NCI-H345 treated with DMSO at 0.1 percent for 48 hours (cell line): ENCODE measurements at regions not wholly inside any gene's neighbourhood (a gene's known extent, or its start where the extent isn't known, plus 50 kb on each side); places are given as distances from the start of the nearest gene placed in this dataset.

Experiments used
- DNase-seq: peaks from one replicate; lab custom pipeline; 2025; ENCODE audit not compliant: unreplicated experiment; lab: John Stamatoyannopoulos, UW

GRCh38 chr18:25455159-25455558, 103.2 kb upstream of the ZNF521 start:
- no peak for DNase-seq

DNA sequence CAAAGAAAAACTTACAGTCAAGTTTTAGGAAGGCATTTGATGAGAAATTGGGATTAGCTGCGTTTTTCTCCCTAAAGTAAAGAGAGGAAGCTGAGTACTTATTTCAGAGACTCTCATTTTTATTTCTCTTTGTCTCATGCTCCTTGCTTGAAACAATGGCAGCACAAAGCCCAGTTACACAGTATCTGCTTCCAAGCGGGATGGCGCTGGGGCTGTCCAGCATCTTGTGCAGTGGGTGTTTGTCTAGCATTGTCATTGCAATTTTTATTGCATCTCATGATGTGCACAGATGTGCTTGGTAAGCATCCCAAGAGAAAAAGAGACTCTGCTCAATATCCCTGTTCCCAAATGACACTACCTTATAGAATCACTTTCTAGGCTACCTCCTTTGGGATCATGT, 102.8 kb upstream of the ZNF521 start:
- DNase-seq: no peak

DNA sequence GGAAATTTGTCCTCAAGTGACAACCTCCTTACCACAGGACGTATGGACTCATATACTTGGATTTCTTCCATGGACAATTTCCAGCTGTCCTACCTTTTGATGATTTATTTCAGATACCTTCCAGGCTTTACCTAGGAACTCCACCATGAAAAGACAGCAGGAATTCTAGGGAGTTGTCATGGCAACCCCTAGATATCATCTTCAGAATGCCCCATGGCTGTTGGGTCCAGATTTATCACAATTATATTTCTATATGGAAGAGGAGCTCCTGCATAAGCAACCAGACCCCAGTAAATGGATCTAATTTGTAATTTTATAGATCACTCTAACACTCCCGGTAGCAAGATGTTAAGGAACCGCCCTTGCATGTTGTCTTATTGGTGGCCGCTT, 102.3 kb upstream of the ZNF521 start:
- DNase-seq: no peak

DNA sequence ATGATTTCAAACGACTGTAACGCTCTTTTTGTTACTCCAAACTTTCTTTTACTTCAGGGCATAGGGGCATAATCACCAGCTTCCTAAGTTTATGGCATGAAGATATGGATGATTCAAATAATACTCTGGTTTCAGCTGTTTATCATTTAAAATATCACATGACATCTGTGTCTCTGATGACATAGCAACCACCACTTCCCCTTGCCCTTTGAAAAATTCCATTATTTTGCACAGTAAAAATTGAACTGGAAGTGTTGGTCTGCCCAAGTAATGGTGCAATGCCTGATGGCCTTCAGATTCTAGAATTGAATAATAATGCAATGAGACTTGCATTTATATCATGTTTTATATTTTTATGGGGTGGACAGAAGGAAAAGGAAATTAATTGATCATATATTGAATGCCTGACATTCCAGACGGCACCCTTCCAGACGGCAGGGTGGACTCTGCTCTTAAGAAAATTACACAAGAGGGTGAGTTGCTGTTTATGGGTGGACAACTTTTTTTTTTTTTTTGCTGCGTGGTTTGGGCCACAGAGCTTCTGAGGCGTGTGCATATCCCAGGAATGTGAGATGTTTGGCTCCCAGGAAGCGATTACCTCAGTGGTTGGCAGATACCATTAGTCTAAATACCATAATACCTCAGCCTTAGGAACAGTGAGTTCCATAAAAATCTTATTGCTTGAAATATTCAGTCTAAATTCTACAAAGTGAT, 101.7 kb upstream of the ZNF521 start:
- no peak for DNase-seq

DNA sequence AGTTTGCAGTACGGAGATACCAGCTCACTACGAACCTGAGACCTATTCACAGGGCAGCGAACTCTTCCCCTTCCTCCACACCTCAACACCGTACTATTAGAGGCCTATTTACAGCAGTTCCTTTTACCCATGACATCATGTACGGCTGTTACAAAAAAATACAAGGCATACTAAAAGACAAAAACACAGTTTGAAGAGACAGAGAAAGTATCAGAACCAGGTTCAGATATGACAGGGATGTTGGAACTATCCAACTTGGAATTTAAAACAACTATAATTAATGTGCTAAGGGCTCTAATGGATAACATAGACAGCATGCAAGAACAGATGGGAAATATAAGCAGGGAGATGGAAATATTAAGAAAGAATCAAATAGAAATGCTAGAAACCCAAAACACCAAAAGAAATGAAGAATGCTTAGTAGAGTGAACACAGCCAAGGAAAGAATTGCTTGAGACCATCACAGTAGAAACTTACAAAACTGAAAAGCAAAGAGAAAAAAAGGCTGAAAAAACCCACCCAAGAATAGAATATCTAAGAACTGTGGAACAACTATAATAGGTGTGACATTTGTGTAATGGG, 99.2 kb upstream of the ZNF521 start:
- DNase-seq: no peak

GRCh38 chr18:25449046-25449445, 97.1 kb upstream of the ZNF521 start:
- no peak for DNase-seq

DNA sequence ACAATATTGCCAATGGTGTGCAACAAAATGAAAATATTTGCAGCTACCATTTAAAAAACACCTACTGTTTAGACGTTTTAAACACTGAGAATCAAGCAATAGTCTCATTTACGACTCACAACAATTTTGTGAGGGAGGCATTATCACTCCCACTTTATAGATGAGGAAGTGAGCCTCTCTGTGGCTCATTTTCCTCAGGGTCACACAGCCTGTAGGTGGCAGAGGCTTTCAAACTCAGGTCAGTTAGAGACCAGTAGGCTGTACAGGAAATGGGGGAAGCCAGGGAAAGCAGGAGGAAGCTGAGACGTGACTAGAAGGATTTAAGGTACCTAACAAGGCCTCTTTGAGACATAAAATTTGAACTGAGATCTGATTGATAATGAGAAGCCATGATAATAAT, 95.0 kb upstream of the ZNF521 start:
- no peak for DNase-seq

DNA sequence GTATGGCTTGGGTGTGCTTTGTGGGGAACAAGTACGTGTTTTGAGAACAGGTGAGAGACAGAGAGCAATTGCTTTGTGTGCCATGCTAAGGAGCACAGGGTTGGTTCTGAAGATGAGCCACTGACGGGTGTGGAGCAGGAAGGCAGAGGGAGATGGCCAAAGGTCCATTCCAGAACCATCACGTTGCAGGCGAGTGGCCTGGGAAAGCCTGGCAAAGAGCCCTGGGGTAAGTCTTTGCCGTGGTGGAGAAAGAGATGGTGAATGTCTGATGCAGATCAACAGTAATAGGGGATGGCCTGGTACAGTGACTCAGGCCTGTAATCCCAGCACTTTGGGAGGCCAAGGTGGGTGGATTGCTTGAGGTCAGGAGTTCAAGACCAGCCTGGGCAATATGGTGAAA, 93.5 kb upstream of the ZNF521 start:
- no peak for DNase-seq

DNA sequence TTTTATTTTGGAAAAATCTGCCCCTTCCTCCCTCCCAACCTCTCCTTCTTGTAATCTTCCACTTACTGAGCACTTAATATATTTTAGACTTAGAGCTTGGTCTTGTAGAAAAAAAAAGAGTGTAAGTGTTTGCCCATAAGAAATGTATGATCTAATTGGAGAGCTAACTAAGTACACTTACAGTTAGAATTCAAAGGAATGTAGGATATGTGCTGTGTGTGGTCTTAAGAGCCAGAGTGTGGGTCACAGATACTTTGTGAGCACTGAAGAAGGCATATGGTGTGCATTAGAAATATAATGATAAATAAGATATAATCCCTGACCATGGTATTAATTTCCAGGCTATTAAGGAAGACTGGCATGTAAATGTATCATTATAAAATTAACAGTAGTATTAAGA, 91.8 kb upstream of the ZNF521 start:
- no peak for DNase-seq

GRCh38 chr18:25435149-25435782, 83.3 kb upstream of the ZNF521 start:
- DNase-seq: no peak

GRCh38 chr18:25434745-25435144, 82.8 kb upstream of the ZNF521 start:
- DNase-seq: no peak

DNA sequence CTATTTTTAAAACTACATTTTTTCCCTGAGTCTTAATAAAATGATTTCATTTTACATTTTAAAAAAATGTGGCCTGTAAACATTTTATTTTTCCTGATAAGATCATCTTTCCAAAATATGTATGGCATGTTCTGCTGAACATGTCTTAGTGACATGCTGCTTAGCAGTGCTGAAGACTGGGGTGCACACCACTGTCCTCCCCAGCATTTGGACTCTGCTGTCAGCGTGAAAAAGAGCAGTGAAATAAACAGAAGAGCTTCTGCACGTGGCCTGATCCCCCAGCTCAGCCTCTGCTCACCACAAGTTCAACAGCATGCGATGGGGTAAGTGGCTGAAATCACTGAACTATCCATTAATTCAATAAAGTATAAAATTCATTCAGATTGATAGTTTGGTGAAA, 81.6 kb upstream of the ZNF521 start:
- DNase-seq: no peak

- no peak for DNase-seq
Measured at GRCh38 chr18:25425024-25425423, 73.1 kb upstream of the ZNF521 start.

- no peak for DNase-seq
Measured at GRCh38 chr18:25423760-25424159, 71.8 kb upstream of the ZNF521 start.

DNA sequence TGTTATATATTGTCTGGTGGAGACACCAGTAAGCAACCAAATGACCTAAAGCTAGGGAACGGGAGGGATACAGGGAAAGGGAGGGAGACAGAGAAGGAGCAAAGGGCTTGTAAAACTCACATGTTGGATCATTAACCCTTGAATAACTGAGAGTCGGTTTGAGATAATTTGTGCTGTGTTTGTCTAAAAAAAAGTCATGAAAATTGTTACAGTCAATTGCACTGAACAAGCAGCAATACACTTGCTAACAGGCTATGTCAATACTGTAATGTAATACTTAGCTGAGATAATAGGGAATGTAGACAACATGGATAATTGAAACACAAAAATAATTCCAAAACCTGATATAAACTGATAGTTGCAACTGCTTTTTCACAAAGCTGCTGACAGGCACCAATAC, 71.3 kb upstream of the ZNF521 start:
- no peak for DNase-seq

DNA sequence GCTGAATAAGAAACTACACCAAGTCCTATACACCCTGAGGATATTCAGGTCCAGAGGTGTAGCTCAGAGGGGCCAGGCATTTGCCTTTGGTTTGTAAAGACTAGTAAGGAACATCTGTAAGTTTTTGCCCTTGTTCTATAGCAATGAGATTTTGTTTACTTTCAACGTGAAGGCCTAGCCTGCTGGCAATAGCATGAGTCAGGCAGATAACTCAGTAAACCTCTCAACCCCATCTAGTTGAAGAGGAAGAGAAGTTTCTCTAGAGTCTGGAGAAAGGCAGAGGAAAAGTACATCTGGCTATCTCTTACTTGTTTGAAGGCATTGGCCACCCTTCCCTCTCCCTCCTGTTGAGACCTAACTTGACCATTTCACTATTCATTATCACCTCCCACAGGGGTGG, 70.3 kb upstream of the ZNF521 start:
- no peak for DNase-seq

DNA sequence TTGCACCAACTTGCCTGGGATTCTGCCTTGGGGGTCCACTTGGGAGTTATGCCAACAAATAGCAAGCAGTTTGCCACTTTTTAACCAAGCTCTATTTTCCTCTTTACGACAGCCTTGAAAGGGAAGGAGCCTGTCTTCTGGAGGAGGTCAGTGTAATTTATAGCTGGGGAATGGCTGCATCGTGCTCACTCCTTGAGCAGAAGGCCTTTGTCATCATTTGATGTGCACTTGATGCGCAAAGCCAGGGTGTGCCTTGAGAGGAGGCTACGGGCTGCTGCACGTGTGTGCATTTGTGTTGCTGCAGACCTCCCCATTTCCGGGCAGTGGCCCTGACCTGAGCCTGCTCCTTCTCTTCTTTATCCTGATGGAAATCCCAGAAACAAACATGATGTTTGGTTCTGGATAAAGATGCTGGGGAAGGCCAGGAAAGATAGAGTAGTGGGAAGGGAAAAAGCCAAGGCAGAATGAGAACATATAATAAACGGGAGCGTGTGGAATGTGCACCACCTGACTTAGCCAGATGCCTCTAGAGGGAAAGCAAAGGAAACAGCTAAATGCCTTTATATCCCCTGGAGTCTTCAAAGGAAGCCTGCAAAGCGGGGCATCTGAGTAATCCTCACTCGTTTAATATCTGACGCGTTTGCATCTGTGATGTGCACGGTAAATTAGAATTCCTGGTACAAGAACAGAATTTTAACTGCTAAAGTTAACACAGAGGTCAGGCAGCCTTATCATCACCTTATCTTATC, 68.3 kb upstream of the ZNF521 start:
- no peak for DNase-seq

DNA sequence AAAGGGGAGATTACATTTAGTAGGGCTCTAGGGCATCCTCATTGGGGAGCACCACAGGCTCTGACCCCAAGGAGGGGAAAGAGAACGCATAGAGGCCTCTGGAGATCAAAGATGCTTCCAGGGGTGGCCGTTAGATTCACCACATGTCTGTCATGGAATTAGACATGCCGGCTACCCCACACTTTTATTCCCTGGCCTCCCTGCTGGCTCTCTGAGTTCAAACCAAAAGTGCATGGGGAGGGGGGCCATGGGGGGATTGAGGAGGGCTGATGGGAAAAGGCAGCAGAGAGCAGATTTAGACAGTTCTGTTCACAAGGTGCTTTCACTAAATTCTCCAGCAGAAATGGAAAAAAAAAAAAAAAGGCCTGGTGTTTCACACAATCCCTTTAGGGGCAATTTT, 64.4 kb upstream of the ZNF521 start:
- DNase-seq: no peak

DNA sequence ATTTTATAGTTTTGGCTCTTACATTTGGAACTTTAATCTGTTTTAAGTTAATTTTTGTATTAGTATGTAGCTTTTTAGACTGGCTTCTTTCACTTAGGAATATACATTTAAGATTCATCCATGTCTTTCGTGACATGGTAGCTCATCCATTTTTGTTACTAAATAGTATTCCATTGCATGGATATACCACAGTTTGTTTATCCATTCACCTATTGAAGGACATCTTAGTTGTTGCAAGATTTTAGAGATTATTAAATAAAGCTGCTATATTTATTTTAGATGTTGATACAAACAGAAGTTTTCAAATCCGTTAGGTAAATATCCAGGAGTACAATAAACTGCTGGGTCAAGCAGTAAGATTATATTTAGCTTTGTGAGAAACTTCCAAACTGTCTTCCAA, 58.0 kb upstream of the ZNF521 start:
- no peak for DNase-seq

DNA sequence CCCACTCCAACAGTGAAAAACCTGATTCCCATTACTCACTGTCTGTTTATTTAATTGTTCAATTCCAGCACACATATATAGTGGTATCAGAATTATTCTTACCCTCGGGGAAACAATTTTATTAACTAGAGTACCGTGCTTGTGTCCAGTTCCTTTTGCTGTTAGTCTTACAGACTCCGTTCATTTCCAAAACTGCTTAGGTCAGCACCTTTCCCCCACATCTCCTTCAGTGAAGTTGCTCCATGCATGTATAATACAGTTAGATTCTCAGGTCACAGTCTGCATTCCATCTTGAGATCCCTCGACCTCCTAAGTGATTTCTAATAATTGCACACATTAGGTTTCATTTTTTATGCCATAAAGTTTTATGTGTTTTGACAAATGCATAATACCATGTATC, 56.3 kb upstream of the ZNF521 start:
- no peak for DNase-seq
